ENCODE measurements at regions not wholly inside any gene's neighbourhood (a gene's known extent, or its start where the extent isn't known, plus 50 kb on each side); places are given as distances from the start of the nearest gene placed in this dataset.

DNA sequence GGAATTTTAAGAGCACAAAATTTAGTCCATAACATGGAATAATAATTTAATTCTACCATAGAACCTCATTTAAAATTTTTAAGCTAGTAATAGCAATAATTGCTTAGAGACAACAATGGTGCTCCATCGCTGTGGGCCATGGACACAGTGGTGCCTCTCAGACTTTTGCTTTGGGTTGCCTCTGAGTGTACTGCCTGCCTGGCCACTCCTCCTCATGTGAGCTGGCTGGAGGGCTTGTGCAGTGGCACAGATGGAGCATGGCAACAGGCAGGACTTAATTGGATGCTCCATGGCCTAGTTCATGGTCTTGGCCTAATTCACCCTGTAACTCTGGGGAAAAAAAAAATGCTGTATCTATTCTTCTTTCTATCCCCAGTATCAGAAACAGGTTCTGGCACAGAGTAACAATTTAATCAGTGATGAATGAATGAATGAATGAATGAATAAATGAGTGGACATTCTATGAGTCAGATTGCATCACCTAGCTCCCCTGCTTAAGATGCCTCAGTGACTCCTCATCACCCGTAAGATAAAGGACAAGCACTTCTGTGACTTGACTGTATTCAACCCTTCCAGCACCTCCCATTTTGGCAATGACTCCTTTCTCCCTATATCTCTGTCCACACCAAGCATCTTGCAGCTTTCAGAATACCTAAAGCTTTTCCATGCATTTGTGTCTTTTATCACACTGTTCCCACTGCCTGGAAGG is 211.8 kb upstream of the SLC14A2 start:
- no peaks in the 10 kb centered on the region for H3K36me3 Mint-ChIP-seq (ENCODE audit: low read depth)
- TF ChIP-seq, protein P1, sequence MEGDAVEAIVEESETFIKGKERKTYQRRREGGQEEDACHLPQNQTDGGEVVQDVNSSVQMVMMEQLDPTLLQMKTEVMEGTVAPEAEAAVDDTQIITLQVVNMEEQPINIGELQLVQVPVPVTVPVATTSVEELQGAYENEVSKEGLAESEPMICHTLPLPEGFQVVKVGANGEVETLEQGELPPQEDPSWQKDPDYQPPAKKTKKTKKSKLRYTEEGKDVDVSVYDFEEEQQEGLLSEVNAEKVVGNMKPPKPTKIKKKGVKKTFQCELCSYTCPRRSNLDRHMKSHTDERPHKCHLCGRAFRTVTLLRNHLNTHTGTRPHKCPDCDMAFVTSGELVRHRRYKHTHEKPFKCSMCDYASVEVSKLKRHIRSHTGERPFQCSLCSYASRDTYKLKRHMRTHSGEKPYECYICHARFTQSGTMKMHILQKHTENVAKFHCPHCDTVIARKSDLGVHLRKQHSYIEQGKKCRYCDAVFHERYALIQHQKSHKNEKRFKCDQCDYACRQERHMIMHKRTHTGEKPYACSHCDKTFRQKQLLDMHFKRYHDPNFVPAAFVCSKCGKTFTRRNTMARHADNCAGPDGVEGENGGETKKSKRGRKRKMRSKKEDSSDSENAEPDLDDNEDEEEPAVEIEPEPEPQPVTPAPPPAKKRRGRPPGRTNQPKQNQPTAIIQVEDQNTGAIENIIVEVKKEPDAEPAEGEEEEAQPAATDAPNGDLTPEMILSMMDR (IDR thresholded peaks at IDR 0.05; ENCODE audit: unreplicated experiment in 3 of 3): no peak
- no peaks in the 10 kb centered on the region for H3K4me1 Mint-ChIP-seq
- no peak overlapping the region for H3K27ac Mint-ChIP-seq
- peaks cover 15% of the 10 kb centered on the region for H3K9me3 Mint-ChIP-seq
- no peaks in the 10 kb centered on the region for H3K27me3 Mint-ChIP-seq (ENCODE audit: low read depth)
- no peak overlapping the region for H3K4me3 Mint-ChIP-seq

DNA sequence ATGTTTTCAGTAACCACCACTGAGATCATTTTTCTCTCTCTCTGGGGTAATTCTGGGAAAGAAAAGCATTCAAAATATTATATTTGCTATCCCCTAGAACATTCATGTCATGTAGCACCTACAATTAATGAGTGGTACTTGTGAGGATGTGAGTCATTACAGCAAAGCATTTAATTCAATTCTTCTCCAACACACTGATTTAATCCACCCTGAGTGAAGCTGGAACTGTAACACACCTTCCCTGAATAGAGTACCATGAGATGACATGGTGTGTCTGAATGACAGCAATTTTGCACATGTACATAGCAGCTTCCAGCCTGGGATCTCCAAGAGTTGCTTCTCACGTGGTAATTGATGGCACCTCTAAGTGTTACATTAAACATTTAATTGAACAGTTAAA is 207.1 kb upstream of the SLC14A2 start:
- Mint-ChIP-seq H3K9me3 (peaks cover 31% of the 10 kb centered on the region), H3K4me1 (peaks cover 6% of the 10 kb centered on the region), H3K36me3 (ENCODE audit: low read depth) (no peaks in the 10 kb centered on the region), H3K4me3 (no peak overlapping the region), H3K27me3 (ENCODE audit: low read depth) (no peaks in the 10 kb centered on the region), H3K27ac (no peak overlapping the region)
- TF ChIP-seq, protein P1 (IDR thresholded peaks at IDR 0.05; ENCODE audit: unreplicated experiment in 3 of 3): no peak

DNA sequence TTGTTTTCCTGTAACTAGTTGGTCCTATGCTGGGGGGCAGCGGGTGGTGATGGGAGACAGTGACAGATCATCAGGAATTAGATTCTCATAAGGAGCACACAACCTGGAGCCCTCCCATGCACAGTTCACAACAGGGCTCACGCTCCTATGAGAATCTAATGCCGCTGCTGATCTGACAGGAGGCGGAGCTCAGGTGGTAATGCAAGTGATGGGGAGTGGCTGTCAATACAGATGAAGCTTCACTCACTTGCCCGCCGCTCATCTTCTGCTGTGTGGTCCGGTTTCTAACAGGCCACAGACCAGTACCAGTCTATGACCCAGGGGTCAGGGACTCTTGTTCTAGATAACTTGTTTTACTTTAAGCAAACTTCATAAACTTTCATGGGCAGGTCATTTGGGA is 205.3 kb upstream of the SLC14A2 start:
- Mint-ChIP-seq H3K4me3 (no peak overlapping the region), H3K9me3 (peaks cover 31% of the 10 kb centered on the region), H3K27ac (no peak overlapping the region), H3K4me1 (peaks cover 14% of the 10 kb centered on the region), H3K36me3 (ENCODE audit: low read depth) (no peaks in the 10 kb centered on the region), H3K27me3 (ENCODE audit: low read depth) (no peaks in the 10 kb centered on the region)
- TF ChIP-seq, protein P1 (IDR thresholded peaks at IDR 0.05; ENCODE audit: unreplicated experiment in 3 of 3): no peak

DNA sequence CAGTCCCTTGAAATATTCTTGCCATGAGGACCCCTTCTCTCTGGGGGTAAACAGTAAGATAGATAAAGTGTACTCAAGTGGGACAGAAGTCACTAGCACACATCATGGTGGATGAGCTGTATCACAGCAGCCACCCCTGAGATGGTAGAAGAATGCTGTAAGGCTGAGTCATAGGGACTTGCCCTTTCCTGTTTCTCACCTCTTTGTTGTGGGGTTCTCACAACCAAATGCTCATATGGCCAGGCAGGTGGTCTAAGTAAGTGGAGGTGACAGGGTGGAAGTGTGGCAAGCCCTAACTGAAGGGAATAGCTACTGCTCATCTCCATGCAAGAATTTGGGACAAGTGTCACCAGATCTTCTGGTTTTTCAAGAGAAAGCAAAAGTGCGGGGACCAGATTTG is 202.7 kb upstream of the SLC14A2 start:
- TF ChIP-seq, protein P1 (IDR thresholded peaks at IDR 0.05; ENCODE audit: unreplicated experiment in 3 of 3): no peak
- no peaks in the 10 kb centered on the region for H3K36me3 Mint-ChIP-seq (ENCODE audit: low read depth)
- H3K4me1 Mint-ChIP-seq: peaks cover 23% of the 10 kb centered on the region
- H3K27ac Mint-ChIP-seq: no peak overlapping the region
- no peak overlapping the region for H3K4me3 Mint-ChIP-seq
- H3K9me3 Mint-ChIP-seq: peaks cover 21% of the 10 kb centered on the region
- no peaks in the 10 kb centered on the region for H3K27me3 Mint-ChIP-seq (ENCODE audit: low read depth)

DNA sequence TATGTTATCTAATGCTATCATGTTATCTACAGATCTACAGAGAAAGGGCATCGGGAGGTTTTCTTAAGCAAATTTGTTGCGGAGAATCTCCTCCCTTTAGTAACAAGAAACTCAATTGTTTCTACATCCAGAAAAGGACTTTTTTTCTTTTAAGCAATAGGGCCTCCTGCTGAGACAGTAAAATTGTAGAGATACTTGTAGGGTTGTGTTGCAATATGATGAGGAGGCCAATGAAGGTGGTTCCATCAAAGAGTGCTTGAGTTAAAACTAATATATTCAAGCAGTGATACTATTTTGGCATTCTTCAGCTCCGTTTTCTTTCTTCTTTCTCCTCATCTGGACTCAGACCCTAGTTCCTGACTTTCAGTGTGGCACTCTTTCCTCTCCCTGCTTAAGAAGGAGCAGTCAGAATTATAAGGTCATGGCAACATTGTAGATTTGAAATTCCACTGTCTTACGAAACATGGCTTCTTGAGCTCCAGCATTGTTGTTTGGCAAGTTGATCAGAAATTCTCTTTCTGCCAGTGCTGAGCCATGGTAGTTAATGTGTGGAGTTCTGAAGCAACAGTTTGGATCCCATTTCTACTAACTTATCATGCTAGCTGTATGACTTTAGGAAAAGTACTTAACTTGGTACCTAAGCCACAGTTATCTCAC is 202.0 kb upstream of the SLC14A2 start:
- Mint-ChIP-seq H3K4me3 (no peak overlapping the region), H3K36me3 (ENCODE audit: low read depth) (no peaks in the 10 kb centered on the region), H3K27ac (peak overlapping the region in 1 of 3 experiments; percentile 19), H3K27me3 (ENCODE audit: low read depth) (no peaks in the 10 kb centered on the region), H3K4me1 (peaks cover 23% of the 10 kb centered on the region), H3K9me3 (peaks cover 18% of the 10 kb centered on the region)
- TF ChIP-seq, protein P1 (IDR thresholded peaks at IDR 0.05; ENCODE audit: unreplicated experiment in 3 of 3): no peak

DNA sequence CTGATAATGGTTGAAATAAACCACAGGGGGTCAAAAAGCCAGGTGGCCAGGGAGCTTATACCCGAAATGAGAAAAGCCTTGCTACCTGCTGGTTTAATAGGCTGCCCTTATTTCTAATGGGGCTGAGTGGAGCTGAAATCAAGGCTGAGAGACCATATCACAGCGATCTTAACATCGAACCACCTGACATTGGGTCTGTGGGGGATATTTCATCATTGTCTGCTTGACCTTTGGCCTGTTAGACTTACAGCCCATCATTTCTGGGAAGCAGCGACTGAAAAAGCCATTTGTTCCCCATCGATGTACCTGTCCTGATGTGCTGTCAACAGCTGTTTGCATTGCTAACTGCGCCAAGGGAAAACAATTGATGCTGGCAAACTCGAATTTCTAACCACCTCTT is 199.7 kb upstream of the SLC14A2 start:
- Mint-ChIP-seq H3K27me3 (ENCODE audit: low read depth) (no peaks in the 10 kb centered on the region), H3K4me3 (no peak overlapping the region), H3K9me3 (peaks cover 2% of the 10 kb centered on the region), H3K36me3 (ENCODE audit: low read depth) (no peaks in the 10 kb centered on the region), H3K4me1 (peaks cover 23% of the 10 kb centered on the region), H3K27ac (peak overlapping the region; percentile 47 to 65 (median 59))
- TF ChIP-seq, protein P1 (IDR thresholded peaks at IDR 0.05; ENCODE audit: unreplicated experiment in 3 of 3): no peak

Measured in nephron (organoid).